ENCODE measurements at regions not wholly inside any gene's neighbourhood (a gene's known extent, or its start where the extent isn't known, plus 50 kb on each side); places are given as distances from the start of the nearest gene placed in this dataset.

- TF ChIP-seq ZNF532 (CRISPR knock-in tag; IDR thresholded peaks at IDR 0.05; ENCODE audit: borderline replicate concordance) = no peak
Measured at GRCh38 chr2:36190097-36190496, 165.5 kb upstream of the CRIM1 start (continued).

- peaks cover 10% of the 10 kb centered on the region for H3K9me3 Mint-ChIP-seq
- TF ChIP-seq ETV6 (CRISPR knock-in tag; IDR thresholded peaks at IDR 0.05) (no peak), MXD4 (CRISPR knock-in tag; IDR thresholded peaks at IDR 0.05; ENCODE audit: borderline replicate concordance) (no peak), NFYB (CRISPR knock-in tag; conservative IDR thresholded peaks at IDR 0.05; ENCODE audit: low read depth) (no peak), ATF6 (CRISPR knock-in tag; IDR thresholded peaks at IDR 0.05) (no peak), ZNF416 (CRISPR knock-in tag; IDR thresholded peaks at IDR 0.05) (no peak), ZNF396 (CRISPR knock-in tag; IDR thresholded peaks at IDR 0.05; ENCODE audit: borderline replicate concordance) (no peak), IRF2 (CRISPR knock-in tag; IDR thresholded peaks at IDR 0.05; ENCODE audit: borderline replicate concordance, low read depth) (no peak), SOX15 (CRISPR knock-in tag; IDR thresholded peaks at IDR 0.05) (no peak), SMAD4 (CRISPR knock-in tag; IDR thresholded peaks at IDR 0.05) (no peak), OVOL2 (CRISPR knock-in tag; IDR thresholded peaks at IDR 0.05; ENCODE audit: borderline replicate concordance) (no peak), CTCF (IDR thresholded peaks at IDR 0.05) (no peak), RELA (CRISPR knock-in tag; IDR thresholded peaks at IDR 0.05; ENCODE audit: borderline replicate concordance) (no peak), HMGXB4 (CRISPR knock-in tag; IDR thresholded peaks at IDR 0.05) (no peak), ZBTB43 (CRISPR knock-in tag; IDR thresholded peaks at IDR 0.05) (no peak), TEAD1 (CRISPR knock-in tag; IDR thresholded peaks at IDR 0.05) (no peak), CREB1 (CRISPR knock-in tag; IDR thresholded peaks at IDR 0.05) (no peak)
- H3K4me3 Mint-ChIP-seq = no peak overlapping the region
- ChIA-PET CTCF (interaction anchor here (0.5 kb wide), 1 partner anchor 802 kb away, joined by 3 read pairs; no protein-coding TSS in a partner anchor), POLR2A (no interaction called here)
- no peak for DNase-seq (ENCODE audit: low spot score)
- H3K4me1 Mint-ChIP-seq = no peaks in the 10 kb centered on the region
- peaks cover 8% of the 10 kb centered on the region for H3K36me3 Mint-ChIP-seq
- ATAC-seq = no peak
- H3K27ac Mint-ChIP-seq = no peak overlapping the region
- H3K27me3 Mint-ChIP-seq (ENCODE audit: low read depth) = no peaks in the 10 kb centered on the region
Measured at GRCh38 chr2:36185624-36186023, 170.0 kb upstream of the CRIM1 start.

Data from WTC11 (cell line).